ENCODE measurements at regions not wholly inside any gene's neighbourhood (a gene's known extent, or its start where the extent isn't known, plus 50 kb on each side); places are given as distances from the start of the nearest gene placed in this dataset.

- Histone ChIP-seq H3K36me3 (no peaks in the 10 kb centered on the region), H3K4me1 (no peaks in the 10 kb centered on the region), H3K9me3 (no peaks in the 10 kb centered on the region), H3K4me3 (no peak overlapping the region), H3K27me3 (no peaks in the 10 kb centered on the region), H3K27ac (no peak overlapping the region)
- intact Hi-C loops (cut with DNase I), result no loop called here
- TF ChIP-seq CTCF (IDR thresholded peaks at IDR 0.05), result no peak
- no peak for DNase-seq (ENCODE audit: low spot score in 2 of 2)
Measured at GRCh38 chr15:60134609-60135008, 130.5 kb downstream of the FOXB1 start.

- no peak for DNase-seq (ENCODE audit: low spot score in 2 of 2)
- H3K9me3 ChIP-seq, result no peaks in the 10 kb centered on the region
- H3K36me3 ChIP-seq, result no peaks in the 10 kb centered on the region
- intact Hi-C loops (cut with DNase I), result no loop called here
- H3K4me3 ChIP-seq, result no peak overlapping the region
- H3K4me1 ChIP-seq, result no peaks in the 10 kb centered on the region
- no peaks in the 10 kb centered on the region for H3K27me3 ChIP-seq
- TF ChIP-seq CTCF (IDR thresholded peaks at IDR 0.05), result no peak
- H3K27ac ChIP-seq, result no peak overlapping the region
Measured at GRCh38 chr15:60135961-60136360, 131.8 kb downstream of the FOXB1 start.

GRCh38 chr15:60137711-60138396, 133.7 kb downstream of the FOXB1 start:
- Histone ChIP-seq H3K36me3 (no peaks in the 10 kb centered on the region), H3K4me1 (no peaks in the 10 kb centered on the region), H3K27me3 (no peaks in the 10 kb centered on the region), H3K27ac (no peak overlapping the region), H3K4me3 (no peak overlapping the region), H3K9me3 (no peaks in the 10 kb centered on the region)
- no peak for DNase-seq (ENCODE audit: low spot score in 2 of 2)
- no peak for TF ChIP-seq CTCF (IDR thresholded peaks at IDR 0.05)
- intact Hi-C loops (cut with DNase I), result no loop called here

- intact Hi-C loops (cut with DNase I), result no loop called here
- Histone ChIP-seq H3K4me3 (no peak overlapping the region), H3K27me3 (no peaks in the 10 kb centered on the region), H3K36me3 (no peaks in the 10 kb centered on the region), H3K9me3 (no peaks in the 10 kb centered on the region), H3K27ac (no peak overlapping the region), H3K4me1 (no peaks in the 10 kb centered on the region)
- no peak for TF ChIP-seq CTCF (IDR thresholded peaks at IDR 0.05)
- no peak for DNase-seq (ENCODE audit: low spot score in 2 of 2)
Measured at GRCh38 chr15:60138397-60138968, 134.4 kb downstream of the FOXB1 start.

GRCh38 chr15:60152386-60152785, 148.3 kb downstream of the FOXB1 start:
- Histone ChIP-seq H3K4me1 (no peaks in the 10 kb centered on the region), H3K27me3 (no peaks in the 10 kb centered on the region), H3K9me3 (no peaks in the 10 kb centered on the region), H3K4me3 (no peak overlapping the region), H3K27ac (no peak overlapping the region), H3K36me3 (no peaks in the 10 kb centered on the region)
- TF ChIP-seq CTCF (IDR thresholded peaks at IDR 0.05), result no peak
- intact Hi-C loops (cut with DNase I), result no loop called here
- DNase-seq (ENCODE audit: low spot score in 2 of 2), result no peak

All from ascending aorta (tissue), 2 donors.